ENCODE measurements at regions not wholly inside any gene's neighbourhood (a gene's known extent, or its start where the extent isn't known, plus 50 kb on each side); places are given as distances from the start of the nearest gene placed in this dataset.

DNA sequence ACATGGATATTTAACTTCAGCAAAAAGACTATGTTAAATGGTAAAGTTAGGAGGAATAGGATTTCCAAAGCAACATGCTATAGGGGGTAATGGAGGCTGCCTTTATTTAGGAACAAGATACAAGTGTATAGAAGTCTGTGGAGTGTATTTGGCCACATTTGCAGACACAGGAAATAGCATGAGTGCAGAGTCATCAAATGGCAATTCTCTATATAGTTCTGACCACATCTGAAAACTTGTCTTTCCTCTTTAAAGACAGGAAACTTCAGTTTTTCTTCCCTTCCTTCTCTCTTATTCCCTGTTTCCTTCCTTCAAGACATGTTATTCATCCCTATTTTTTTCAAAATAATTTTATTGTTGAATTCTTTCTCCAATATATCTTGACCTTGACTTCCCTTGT is 119.3 kb upstream of the PITX2 start:
- H3K4me1 ChIP-seq (ENCODE audit: control insufficient read depth, insufficient read depth, low read length), result no peaks in the 10 kb centered on the region
- H3K36me3 ChIP-seq (ENCODE audit: control insufficient read depth, insufficient read depth, low read length), result no peaks in the 10 kb centered on the region
- no peak overlapping the region for H3K4me3 ChIP-seq (ENCODE audit: insufficient read depth, low read depth, low read length)
- TF ChIP-seq CEBPB (IDR thresholded peaks at IDR 0.05; ENCODE audit: low read depth, low read length), result no peak
- TF ChIP-seq RFX5 (IDR thresholded peaks at IDR 0.05; ENCODE audit: low read depth, low read length), result no peak
- TF ChIP-seq SMC3 (IDR thresholded peaks at IDR 0.05; ENCODE audit: low read depth, low read length), result no peak
- no peak for TF ChIP-seq BHLHE40 (IDR thresholded peaks at IDR 0.05; ENCODE audit: low read depth, low read length)
- no peak for TF ChIP-seq FOS (IDR thresholded peaks at IDR 0.05; ENCODE audit: low read depth, low read length)
- no peak for TF ChIP-seq RAD21 (IDR thresholded peaks at IDR 0.05; ENCODE audit: low read length)
- TF ChIP-seq RCOR1 (IDR thresholded peaks at IDR 0.05; ENCODE audit: insufficient replicate concordance, low read length), result no peak
- TF ChIP-seq MAZ (IDR thresholded peaks at IDR 0.05; ENCODE audit: borderline replicate concordance, low read depth, low read length), result no peak
- TF ChIP-seq, protein P1, sequence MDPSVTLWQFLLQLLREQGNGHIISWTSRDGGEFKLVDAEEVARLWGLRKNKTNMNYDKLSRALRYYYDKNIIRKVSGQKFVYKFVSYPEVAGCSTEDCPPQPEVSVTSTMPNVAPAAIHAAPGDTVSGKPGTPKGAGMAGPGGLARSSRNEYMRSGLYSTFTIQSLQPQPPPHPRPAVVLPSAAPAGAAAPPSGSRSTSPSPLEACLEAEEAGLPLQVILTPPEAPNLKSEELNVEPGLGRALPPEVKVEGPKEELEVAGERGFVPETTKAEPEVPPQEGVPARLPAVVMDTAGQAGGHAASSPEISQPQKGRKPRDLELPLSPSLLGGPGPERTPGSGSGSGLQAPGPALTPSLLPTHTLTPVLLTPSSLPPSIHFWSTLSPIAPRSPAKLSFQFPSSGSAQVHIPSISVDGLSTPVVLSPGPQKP (IDR thresholded peaks at IDR 0.05; ENCODE audit: borderline replicate concordance, low read depth, low read length), result no peak
- no peaks in the 10 kb centered on the region for H3K79me1 ChIP-seq (ENCODE audit: low read depth in 1 of 2, low read length in 2 of 2)
- H3K18ac ChIP-seq (ENCODE audit: low read depth, low read length), result no peak overlapping the region
- H2AK9ac ChIP-seq (replicated peaks; ENCODE audit: low read depth, low read length, poor library complexity), result no peak overlapping the region
- H3K27me3 ChIP-seq (ENCODE audit: control insufficient read depth, insufficient read depth, low read length), result no peaks in the 10 kb centered on the region
- no peaks in the 10 kb centered on the region for H3K9me1 ChIP-seq (ENCODE audit: insufficient read depth, low read length)
- no peaks in the 10 kb centered on the region for H4K20me1 ChIP-seq (ENCODE audit: insufficient read depth, low read length)
- no peak overlapping the region for H2BK15ac ChIP-seq (ENCODE audit: low read depth, low read length)
- peak; percentile 28 for DNase-seq
- H4K91ac ChIP-seq (ENCODE audit: insufficient read depth, low read depth, low read length), result no peak overlapping the region
- CTCF ChIA-PET, result no interaction called here
- intact Hi-C loops (cut with micrococcal nuclease) (no loop called here), in situ Hi-C loops (cut with MboI; ENCODE audit: low sequenced_read_pairs) (no loop called here), dilution Hi-C loops (cut with HindIII; ENCODE audit: low sequenced_read_pairs, unreplicated experiment) (no loop called here)
- H2AK5ac ChIP-seq (ENCODE audit: low read depth, low read length), result no peak overlapping the region
- 0 out of 2 replicates have a peak overlapping the region, but pooled peaks have one; percentile 54 for H2BK120ac ChIP-seq (ENCODE audit: low read depth, low read length)
- no peaks in the 10 kb centered on the region for H3K9me3 ChIP-seq (ENCODE audit: control insufficient read depth, insufficient read depth, low read length)
- H3K27ac ChIP-seq (ENCODE audit: insufficient read depth, low read length), result no peak overlapping the region
- POLR2A ChIA-PET (ENCODE audit: unreplicated experiment), result no interaction called here
- H3K4me2 ChIP-seq (ENCODE audit: low read depth, low read length), result no peak overlapping the region
- no peak overlapping the region for H2BK5ac ChIP-seq (ENCODE audit: low read depth, low read length, poor library complexity, severe bottlenecking)
- no peak overlapping the region for H3K23ac ChIP-seq (ENCODE audit: low read depth, low read length)
- H3K4ac ChIP-seq (ENCODE audit: low read depth, low read length), result no peak overlapping the region
- BruUV-seq (replicated peaks), result no TSS peak
- H4K8ac ChIP-seq (ENCODE audit: low read depth in 2 of 2, low read length in 2 of 2), result no peak overlapping the region
- no peak overlapping the region for H3K9ac ChIP-seq (ENCODE audit: low read depth, low read length)
- no peak overlapping the region for H2BK20ac ChIP-seq (ENCODE audit: low read depth, low read length)
- no peak overlapping the region for H3K56ac ChIP-seq (ENCODE audit: extremely low read depth, insufficient read depth, low read length)
- H2AFZ ChIP-seq (replicated peaks; ENCODE audit: low read length, poor library complexity), result no peak overlapping the region
- ATAC-seq (ENCODE audit: low read depth), result no peak; the same call in 1 of the 2 replicates
- no peak overlapping the region for H4K5ac ChIP-seq (ENCODE audit: low read depth, low read length)
- 0 out of 2 replicates have a peak overlapping the region, but pooled peaks have one; percentile 51 for H3K14ac ChIP-seq (replicated peaks; ENCODE audit: low read depth, low read length)

All from IMR-90 (cell line).